ENCODE measurements at regions not wholly inside any gene's neighbourhood (a gene's known extent, or its start where the extent isn't known, plus 50 kb on each side); places are given as distances from the start of the nearest gene placed in this dataset.

GRCh38 chr4:67236788-67237187 lies 308.5 kb downstream of the CENPC start:
- TF ChIP-seq NFRKB (IDR thresholded peaks at IDR 0.05), result no peak
- no peak for TF ChIP-seq SKI (IDR thresholded peaks at IDR 0.05; ENCODE audit: partially characterized antibody)
- TF ChIP-seq ATF2 (CRISPR knock-in tag; IDR thresholded peaks at IDR 0.05), result no peak
- TF ChIP-seq MAFK (conservative IDR thresholded peaks at IDR 0.05 in 1 of 2, IDR thresholded peaks at IDR 0.05 in 1 of 2; ENCODE audit: low read length in 2 of 2), result no peak

All from HepG2 (cell line).